NCI-H187 treated with DMSO at 0.1 percent for 48 hours (cell line): ENCODE measurements at regions not wholly inside any gene's neighbourhood (a gene's known extent, or its start where the extent isn't known, plus 50 kb on each side); places are given as distances from the start of the nearest gene placed in this dataset.
"Not testable (repeated sequence)": the region's sequence is repeated elsewhere in the genome, so short reads cannot be mapped to it uniquely, and the experiment has no call there.

Experiments used
- DNase-seq: peaks from one replicate; lab custom pipeline; 2025; lab: John Stamatoyannopoulos, UW

DNA sequence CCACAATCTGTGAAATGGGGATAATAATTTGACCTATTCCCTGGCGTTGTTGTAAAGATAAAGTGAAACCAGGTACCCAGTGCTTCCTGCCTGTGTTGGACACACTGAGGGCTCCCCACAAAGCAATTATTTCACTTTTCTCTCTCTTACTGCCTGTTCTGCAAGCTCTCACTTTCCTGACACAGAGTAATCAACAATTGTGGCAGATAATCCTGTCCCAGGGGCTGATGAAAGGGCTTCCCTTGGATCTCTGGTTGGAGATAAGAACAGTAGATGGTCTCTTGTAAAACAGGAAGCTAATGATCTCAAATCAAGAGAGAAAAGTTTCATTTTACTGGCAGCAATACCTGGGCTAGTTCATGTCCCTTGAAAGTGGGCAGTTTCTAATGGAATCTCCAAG, 190.4 kb upstream of the EPHA4 start:
- DNase-seq: no peak

DNA sequence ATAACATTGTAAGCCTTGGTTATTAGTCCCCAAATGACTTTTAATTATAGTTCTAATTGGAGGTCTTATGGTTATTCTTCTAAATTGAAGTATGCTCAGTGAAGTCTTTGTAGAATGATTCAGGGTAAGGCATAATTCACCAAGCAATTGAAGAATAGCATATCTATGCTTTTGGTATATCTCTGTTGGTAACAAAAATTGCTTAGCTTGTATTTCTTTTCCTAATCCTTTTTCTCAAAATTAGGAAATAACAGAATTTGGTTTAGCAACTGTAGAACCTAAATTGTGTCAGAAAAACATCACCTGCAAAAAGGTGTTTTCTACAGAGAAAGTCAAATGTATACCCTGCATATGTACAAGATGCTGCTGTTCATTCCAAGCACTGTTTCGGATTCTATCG, 189.2 kb upstream of the EPHA4 start:
- no peak for DNase-seq

DNA sequence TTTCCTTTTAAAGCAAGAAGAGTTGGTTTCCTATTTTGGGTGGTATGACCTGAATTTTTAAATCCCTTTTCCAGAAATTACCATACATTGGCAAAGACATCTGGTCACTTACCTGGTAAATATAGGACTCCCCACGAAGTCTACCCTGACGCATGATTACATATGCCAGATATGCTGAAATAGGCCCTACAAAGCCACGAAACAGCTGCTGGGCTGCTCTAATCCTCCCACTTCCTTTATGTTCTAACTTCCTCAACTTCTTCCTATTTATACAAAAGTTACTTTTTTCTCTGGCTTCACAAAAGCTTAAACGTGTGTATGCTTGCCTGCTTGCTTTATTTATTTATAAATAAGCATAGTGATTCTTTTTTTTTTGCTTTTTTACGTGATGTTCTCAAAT, 186.0 kb upstream of the EPHA4 start:
- no peak for DNase-seq

DNA sequence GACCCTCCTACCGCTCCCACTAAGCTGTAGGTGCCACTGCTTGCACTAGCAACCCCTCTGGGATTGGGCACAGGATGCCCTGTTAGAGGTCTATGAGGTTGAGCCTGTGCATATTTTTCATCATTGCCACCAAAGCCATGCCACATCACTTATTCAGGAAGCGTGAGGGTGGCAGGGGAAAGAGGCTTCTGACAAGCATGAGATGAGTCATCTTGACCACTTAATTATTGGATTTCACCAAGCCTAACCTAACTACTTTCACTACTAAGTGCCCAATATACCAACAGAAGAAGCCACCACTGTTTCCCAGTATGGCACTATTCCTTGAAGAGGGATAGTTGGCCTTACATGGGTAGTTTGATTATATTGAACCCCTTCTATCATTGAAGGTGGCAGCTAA, 181.3 kb upstream of the EPHA4 start:
- DNase-seq: no peak

DNA sequence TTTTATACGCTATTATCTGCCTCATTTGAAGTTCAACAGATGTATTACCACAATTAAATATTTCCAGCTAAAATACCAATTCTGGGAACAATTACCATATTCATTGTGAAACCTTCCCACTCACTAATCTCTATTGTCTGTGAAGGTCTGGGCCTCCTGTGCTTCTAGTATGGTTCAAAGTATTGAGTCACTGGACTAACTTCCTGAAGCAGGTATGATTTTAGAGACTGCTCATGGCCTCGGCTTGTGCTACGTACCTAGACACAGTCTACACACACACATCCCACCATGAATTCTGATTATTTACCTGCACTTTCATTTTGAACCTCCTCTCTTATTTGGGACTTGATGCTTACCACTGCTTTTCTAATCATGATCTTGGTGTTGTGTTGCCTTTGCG, 180.7 kb upstream of the EPHA4 start:
- no peak for DNase-seq

DNA sequence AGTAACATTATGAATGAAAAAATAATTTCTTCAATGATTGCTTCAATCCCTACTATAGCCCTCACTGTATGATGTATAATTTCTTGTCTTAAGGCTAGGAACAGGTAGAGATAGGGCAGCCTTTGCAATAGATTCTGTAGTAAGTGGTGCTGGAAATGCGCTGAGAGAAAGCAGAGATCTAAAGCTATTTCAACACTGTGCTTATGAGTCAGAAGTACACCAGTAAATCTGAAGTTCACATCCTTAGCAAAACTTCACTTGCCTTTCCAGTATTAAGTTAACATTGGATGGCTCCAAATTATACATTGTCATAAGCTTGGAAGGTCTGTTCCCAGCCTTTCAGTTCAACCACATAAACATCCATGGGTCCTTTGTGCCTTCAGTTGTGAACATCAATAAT, 178.2 kb upstream of the EPHA4 start:
- no peak for DNase-seq

DNA sequence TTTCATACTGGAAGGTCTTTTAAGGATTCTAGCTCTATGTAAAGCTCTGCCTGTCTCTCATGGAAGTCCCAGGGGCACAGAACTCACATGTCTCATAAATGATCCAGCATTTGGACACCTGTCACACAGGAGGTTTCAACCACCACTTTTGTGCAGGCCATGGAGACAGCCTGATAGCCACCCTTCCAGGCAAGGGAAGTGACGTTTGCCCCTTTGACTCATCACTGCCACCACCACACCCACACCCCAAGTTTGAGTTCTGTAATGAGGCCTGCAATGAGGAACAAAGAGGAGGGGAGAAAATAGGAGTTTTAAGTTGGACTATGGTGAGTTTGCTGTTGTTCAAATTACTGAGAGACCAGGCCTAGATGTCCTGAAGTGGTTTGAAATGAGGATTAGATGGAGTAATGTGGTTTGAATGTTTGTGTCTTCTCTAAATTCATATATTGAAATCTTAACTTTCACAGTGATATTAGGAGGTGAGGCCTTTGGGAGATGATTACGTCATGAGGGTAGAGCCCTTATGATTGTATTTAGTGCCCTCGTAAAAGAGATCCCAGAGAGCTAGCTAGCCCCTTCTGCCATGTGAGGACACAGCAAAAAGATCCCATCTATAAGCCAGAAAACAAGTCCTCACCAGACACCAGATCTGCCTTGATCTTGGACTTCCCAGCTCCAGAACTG, 175.3 kb upstream of the EPHA4 start:
- no peak for DNase-seq

DNA sequence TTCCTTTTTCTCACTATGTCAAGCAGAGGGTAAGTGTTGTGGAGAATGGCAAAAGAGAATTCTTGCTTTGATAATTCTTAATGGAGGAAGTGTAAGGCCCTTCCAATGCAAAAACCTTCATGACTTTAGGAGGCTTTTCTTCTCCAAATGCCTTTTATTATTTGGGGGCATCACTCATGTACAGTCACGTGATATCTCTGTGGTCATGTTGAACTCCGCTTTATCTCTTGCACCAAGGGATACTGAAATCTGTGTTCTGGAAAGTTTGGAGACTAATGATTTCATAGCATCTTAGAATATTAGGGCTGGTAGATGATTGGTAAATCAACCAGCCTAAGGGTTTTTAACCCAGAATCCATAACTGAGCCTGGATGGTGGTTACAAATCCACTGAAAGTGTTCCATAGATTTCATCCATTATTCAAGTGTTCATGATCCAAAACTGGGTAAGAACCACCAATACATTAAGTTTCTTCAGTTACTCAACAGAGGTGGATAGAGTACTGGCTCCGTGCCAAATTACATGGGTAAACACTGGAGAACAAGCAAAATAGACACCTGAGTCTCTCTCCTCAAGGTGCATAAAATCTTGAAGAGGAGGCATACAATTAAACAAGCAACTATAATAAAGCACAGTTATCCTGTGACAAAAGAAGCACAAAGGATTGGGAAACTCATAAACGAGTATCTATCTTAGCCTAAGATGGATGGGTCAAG, 169.6 kb upstream of the EPHA4 start:
- DNase-seq: peak; percentile 8

DNA sequence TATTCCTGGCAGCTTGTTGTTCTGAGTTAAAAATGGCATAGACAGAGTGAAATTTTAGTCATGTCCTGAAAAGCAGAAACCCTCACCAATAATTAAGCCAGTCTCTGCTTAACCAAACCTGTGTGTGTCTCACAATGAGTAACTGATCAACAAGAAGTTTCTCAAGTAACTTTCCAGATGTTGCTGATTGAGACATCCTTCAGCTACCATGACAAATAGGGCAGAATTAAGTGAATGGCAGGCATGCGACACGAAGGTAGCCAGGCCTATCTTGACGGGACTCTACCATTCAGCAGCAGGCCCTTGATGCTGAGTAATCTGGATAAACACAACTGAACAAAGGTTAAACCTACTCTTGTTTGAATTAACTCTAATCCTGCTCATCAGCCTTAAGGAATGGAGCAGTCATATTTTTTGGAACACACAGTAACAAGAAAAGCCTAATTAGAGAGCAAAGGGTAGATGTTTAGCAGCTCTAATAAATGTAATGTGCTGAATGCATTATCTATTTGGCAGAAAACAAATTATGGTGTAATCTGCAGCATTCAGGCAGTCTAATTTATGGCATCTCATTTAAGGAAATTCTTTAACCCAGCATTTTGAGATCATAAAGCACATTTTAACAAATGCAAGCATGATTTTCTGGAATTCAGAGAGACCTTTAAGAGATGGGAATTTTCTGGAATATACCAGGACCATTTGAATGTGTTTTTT, 159.5 kb upstream of the EPHA4 start:
- no peak for DNase-seq

DNA sequence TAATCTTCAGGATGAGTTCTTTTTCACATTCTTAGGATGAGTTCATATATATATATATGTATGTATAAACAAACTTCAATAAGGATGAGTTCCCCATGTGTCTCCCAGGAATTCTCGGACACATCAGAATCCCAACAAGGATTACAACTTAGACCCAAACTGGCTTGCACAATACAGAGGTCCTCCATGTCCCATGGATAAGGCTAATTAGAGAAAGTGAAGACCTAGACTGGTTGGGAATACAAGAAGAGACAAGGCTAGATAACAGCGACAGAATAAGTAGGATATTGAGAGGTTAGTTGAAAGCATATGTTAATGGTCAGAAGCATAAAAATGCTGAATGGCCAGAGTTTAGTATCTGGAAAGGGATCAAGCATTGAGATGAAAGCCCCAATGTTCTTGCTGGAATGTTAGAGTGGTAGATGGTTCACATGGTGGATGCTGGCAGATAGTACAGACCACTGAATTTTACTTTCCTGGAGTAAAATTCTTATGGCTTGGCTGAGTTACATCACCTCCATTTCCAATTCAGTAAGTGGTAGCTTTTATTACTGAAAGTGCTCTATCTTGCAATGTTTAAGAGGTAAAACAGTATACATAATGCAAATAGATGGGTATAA, 154.9 kb upstream of the EPHA4 start:
- no peak for DNase-seq

DNA sequence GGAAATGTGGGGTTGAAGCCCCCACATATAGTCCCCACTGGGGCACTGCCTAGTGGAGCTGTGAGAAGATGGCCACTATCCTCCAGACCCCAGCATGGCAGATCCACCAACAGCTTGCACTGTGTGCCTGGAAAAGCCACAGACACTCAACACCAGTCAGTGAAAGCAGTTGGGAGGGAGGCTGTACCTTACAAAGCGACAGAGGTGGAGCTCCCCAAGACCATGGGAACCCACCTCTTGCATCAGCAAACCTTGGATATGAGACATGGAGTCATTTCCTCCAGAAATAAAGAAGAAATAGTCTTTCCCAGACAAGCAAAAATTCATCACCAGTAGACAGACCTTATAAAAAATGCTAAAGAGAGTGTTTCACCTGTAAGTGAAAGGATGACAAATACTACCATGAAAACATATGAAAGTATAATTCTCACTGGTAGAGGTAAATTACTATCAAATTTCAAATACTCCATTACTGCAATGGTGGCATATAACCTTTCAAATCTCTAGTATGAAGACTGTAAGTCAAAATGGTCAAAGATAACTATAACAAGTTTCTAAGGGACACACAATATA, 152.6 kb upstream of the EPHA4 start:
- no peak for DNase-seq

DNA sequence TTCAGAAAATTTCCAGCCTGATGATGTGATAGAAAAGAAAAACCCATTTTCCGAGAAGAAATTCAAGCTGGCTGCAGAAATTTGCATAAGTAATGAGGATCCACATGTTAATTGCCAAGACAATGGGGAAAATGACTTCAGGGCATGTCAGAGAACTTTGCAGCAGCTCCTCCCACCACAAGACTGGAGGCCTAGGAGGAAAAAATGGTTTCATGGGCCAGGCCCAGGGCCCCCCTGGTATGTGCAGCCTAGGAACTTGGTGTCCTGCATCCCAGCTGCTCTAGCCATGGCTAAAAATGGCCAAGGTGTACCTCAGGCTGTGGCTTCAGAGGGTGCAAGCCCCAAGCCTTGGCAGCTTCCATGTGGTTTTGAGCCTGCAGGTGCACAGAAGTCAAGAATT, 152.0 kb upstream of the EPHA4 start:
- not testable (repeated sequence) for DNase-seq

DNA sequence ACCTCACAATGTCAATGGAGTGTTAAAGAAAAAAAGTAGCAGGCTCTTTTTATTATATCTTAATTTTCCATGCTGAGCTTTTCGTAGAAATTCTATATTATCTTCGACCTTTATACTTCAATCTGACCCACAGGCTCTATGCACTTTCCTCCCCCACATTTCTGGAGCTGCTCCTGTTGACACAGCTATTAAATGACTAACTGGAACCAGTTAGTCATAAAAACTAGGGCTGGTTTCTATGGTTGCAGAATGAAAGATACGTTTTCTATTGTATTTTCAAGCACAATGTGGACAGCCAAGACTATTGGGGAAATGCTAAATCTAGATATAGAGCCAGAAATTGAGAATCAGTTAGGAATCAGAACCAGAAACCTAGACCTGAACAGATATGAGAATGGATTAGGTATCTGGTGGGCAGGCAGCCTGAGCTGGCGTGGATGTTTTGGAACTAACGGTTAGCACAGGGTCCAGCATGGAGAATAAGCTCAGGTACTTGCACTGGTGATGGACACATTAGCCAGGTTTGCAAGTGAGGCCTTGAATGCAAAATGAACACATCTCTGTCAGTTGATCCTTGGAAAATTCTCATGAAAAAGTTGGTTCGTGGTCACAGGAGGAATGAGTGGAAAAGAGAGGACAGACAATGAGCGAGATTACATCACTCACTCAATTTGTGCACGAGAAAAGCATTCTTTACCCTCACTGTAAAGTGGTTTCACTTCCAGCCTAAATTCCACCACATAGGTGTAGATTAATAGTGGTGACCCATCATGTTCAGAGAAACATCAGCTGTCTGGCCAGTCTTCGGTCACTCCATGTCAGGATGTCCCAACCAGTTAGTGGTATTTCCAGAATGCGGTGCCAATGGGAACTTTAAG, 144.6 kb upstream of the EPHA4 start:
- DNase-seq: no peak

DNA sequence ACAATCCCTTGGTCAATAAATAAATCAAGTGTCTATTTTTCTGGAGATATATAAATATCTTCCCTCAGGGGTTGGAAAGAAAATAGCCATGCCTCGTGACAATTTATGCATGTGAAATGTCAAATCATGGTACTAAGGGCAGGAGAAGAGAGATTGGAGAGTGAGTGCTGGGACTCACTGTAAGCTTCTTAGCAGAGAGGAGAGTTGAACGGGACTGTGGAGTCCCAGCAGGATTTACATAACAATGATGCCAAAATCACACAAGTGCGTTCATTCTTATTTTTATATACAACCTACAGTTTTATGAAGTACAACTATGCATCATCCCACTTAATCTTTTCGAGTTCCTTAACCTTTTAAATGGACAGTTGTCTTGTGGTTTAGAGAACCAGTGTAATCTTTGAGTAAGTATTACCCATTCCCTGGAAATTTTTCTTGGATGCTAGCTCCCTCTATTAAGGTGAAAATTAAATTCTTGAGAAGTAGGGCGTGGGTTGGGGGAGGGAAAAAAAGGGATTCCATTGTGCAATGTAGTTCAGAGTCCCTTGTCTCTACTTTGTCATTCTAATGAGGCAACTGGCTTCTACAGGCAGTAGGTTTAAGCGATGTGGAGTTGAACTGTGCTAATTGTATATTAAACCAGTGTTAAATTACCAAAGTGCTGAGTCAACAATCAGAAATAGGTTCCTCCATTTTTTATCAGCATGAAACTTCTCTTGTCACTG, 143.6 kb upstream of the EPHA4 start:
- DNase-seq: no peak

DNA sequence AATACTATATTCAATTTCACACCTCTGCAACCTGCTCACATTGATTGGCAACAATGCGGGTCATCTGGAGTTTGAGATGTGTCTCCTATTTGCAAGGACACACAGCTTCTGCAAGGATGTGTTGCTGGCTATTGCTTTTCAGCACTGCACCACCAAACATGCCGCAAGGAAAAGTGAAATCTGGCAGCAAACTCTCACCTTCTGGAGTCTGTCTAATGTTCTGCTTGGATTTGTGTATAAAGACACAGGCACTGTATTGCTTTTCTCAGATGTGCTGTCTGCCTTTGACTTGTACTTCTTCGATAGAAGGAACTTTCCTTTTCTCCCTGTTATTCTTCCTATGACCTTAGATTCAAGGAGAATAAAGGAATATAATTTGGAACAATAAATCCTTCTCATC, 138.6 kb upstream of the EPHA4 start:
- DNase-seq: no peak

DNA sequence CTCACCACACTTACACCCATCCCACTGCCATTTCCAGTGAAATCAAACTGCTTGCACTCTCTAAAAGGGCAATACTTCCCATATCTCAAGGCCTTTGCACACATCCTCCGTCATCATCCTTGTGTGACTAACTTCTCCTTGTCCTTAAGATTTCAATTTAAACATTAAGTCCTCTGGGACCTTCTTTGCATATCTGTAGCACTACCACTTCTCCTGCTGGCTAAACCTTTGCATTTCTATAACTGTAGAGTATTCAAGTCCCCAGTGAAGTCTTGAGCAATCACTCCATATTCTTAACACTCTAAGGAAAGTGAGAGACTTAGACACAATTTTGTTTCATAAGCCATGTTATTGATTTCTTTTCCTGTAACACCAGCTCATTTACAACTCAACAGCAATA, 136.8 kb upstream of the EPHA4 start:
- no peak for DNase-seq

DNA sequence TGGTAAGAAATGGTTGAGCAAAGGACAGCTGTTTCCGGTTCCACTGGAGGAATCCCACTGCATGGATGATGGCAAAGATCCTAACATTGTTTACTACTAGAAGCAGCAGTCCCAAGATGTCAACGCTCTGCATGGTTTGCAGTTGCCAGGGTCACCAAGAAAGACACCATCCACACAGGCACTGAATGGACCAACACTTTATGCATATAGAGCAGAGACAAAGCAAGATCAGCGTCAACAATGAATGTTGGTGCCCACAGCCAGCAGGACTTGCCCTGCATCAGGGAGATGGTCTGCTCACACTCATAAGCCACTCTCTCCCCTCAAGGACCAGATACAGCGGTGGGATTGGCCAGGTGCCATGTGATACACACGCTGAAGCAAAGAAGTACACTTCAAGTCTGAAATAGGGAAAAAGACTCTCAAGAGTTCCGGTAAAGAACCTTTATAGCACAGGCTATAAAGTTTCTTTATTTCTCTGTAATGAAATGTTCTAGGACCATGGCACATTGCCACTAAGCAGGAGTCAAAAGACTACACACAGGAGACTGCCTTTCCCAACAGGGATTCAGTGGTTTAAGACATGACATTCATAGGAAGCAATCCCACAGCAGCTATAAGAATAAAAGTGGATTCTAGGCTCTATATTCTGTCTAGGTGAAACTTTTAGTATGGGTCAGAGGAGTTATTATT, 133.2 kb upstream of the EPHA4 start:
- no peak for DNase-seq

DNA sequence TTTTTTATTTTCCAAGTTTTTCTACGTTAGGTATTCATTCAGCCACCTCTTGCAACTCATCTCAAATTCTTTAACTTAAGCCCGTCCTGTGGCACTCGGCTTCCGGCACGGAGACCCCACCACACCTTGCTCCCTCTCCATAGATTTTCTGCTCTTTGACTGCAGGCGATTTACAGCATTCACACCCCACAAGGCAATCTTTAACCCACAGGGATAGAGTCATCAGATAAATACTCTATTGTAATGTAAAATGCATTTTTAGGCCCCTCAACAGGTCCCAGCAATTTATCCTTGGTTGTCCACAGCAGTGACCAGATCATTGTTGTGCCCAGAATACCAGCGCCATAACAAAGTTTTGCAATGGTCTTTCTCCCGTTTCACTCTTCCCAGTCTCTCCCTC, 132.3 kb upstream of the EPHA4 start:
- no peak for DNase-seq

DNA sequence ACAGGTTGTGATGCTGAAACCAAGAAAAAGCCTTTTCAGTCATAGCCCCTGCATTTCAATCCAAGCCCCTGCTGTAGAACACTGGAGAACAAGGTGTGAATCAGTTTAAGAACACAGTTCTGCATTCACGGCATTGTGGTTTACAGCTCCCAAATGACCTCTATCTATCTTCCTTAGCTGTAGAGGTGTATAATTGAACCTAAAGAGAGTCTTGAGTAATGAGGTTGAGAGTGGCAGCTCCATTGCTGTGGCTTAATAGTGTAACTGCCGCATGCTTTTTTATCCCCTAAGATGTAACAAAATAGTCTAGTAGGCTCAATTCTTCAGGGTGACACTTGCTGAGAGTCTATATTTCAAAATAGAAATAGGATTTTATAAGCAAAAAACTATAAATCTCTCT, 121.3 kb upstream of the EPHA4 start:
- DNase-seq: no peak

DNA sequence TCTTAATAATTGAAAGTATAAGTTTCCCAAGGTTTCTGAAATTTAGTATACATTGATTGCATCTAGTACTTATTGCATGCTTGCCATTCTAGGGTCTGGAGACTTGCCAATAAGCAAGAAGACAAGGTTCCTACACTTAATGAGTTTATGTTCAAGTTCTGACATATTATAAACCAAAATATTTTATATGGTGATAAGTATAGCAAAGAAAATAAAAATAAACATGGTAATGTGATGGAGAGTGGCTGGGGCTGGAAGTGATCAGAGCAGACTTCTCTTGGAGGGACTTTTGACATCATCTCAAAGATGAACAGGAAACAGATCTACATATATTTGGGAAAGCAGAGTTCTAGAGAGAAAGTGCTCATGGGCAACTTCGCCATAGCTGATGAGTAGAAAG, 119.5 kb upstream of the EPHA4 start:
- DNase-seq: no peak
